MCF 10A (cell line): ENCODE measurements at regions not wholly inside any gene's neighbourhood (a gene's known extent, or its start where the extent isn't known, plus 50 kb on each side); places are given as distances from the start of the nearest gene placed in this dataset.

Experiments used
- BruUV-seq: library from RNA; stranded (reverse); fragments of 400-500 nt; replicated peaks from 2 replicates; lab custom pipeline; 2021; lab: Mats Ljungman, UMichigan
- CTCF ChIA-PET: fragments of 300-600 bp; sonication (Branson Sonifier 250); formaldehyde crosslinking; extraction: SDS; loops from one replicate; lab custom pipeline; 2021; ENCODE audit warnings: antibody characterized with exemption, inconsistent platforms; lab: Yijun Ruan, JAX
- POLR2A ChIA-PET: fragments of 300-600, 350-650 bp; sonication (Branson Sonifier 250); formaldehyde crosslinking; extraction: SDS; loops from one replicate; lab custom pipeline; 2020; ENCODE audit warnings: antibody characterized with exemption, inconsistent platforms; lab: Yijun Ruan, JAX
- DNase-seq: peaks from one replicate; pipeline ENCODE4 v3.0.0-alpha.2; 2018; ENCODE audit not compliant: unreplicated experiment
- H3K27ac Mint-ChIP-seq: one replicate; pipeline ENCODE4 v1.8.0; 2022; ENCODE audit warnings: mild to moderate bottlenecking, low read depth, mixed read lengths; ENCODE audit not compliant: unreplicated experiment
- H3K27me3 Mint-ChIP-seq: one replicate; pipeline ENCODE4 v1.8.0; 2022; ENCODE audit warnings: mixed read lengths; ENCODE audit not compliant: insufficient read depth, unreplicated experiment
- H3K36me3 Mint-ChIP-seq: one replicate; pipeline ENCODE4 v1.8.0; 2022; ENCODE audit warnings: mild to moderate bottlenecking, moderate library complexity, mixed read lengths; ENCODE audit not compliant: insufficient read depth, unreplicated experiment
- H3K4me1 Mint-ChIP-seq: one replicate; pipeline ENCODE4 v1.8.0; 2022; ENCODE audit warnings: mixed read lengths; ENCODE audit not compliant: insufficient read depth, unreplicated experiment
- H3K4me3 Mint-ChIP-seq: one replicate; pipeline ENCODE4 v1.8.0; 2022; ENCODE audit warnings: mild to moderate bottlenecking, moderate library complexity, mixed read lengths; ENCODE audit not compliant: unreplicated experiment
- H3K9me3 Mint-ChIP-seq: one replicate; pipeline ENCODE4 v1.8.0; 2022; ENCODE audit warnings: mixed read lengths; ENCODE audit not compliant: unreplicated experiment
- CTCF ChIP-seq: fragments of 200-600 bp; IDR thresholded peaks from one replicate; pipeline ENCODE4 v1.8.0; 2022; ENCODE audit warnings: antibody characterized with exemption, mild to moderate bottlenecking; ENCODE audit not compliant: unreplicated experiment
- intact Hi-C: fragments of 100-400 bp; cut with micrococcal nuclease; formaldehyde crosslinking; loops from 2 replicates; pipeline ENCODE4 v1.14.1; 2022

- no peak for DNase-seq
- ChIA-PET CTCF (interaction anchor here (0.6 to 0.7 kb wide), 2 partner anchors 643 to 775 kb away, joined by 3 read pairs; no protein-coding TSS in a partner anchor), POLR2A (no interaction called here)
- no peak overlapping the region for H3K27ac Mint-ChIP-seq
- H3K36me3 Mint-ChIP-seq, result no peaks in the 10 kb centered on the region
- no TSS peak for BruUV-seq
- intact Hi-C loops, result no loop called here
- no peaks in the 10 kb centered on the region for H3K9me3 Mint-ChIP-seq
- H3K27me3 Mint-ChIP-seq, result no peaks in the 10 kb centered on the region
- H3K4me3 Mint-ChIP-seq, result no peak overlapping the region
- no peaks in the 10 kb centered on the region for H3K4me1 Mint-ChIP-seq
- no peak for TF ChIP-seq CTCF
These were observed 200.1 kb upstream of the DAB1 start for GRCh38 chr1:57623791-57624538.

- H3K9me3 Mint-ChIP-seq, result no peaks in the 10 kb centered on the region
- no peak for TF ChIP-seq CTCF
- no peak overlapping the region for H3K27ac Mint-ChIP-seq
- no TSS peak for BruUV-seq
- POLR2A ChIA-PET, result no interaction called here
- no peaks in the 10 kb centered on the region for H3K4me1 Mint-ChIP-seq
- no peak overlapping the region for H3K4me3 Mint-ChIP-seq
- no peaks in the 10 kb centered on the region for H3K27me3 Mint-ChIP-seq
- DNase-seq, result peak; percentile 20
- intact Hi-C loops, result no loop called here
- no peaks in the 10 kb centered on the region for H3K36me3 Mint-ChIP-seq
- CTCF ChIA-PET, result interaction anchor here (0.6 kb wide), 1 partner anchor 644 kb away, joined by 3 read pairs; no protein-coding TSS in a partner anchor
These were observed 199.4 kb upstream of the DAB1 start for GRCh38 chr1:57623039-57623790.

- no peak for TF ChIP-seq CTCF
- intact Hi-C loops, result no loop called here
- H3K4me1 Mint-ChIP-seq, result no peaks in the 10 kb centered on the region
- ChIA-PET CTCF (no interaction called here), POLR2A (no interaction called here)
- H3K27me3 Mint-ChIP-seq, result no peaks in the 10 kb centered on the region
- no peaks in the 10 kb centered on the region for H3K36me3 Mint-ChIP-seq
- no TSS peak for BruUV-seq
- H3K4me3 Mint-ChIP-seq, result no peak overlapping the region
- no peaks in the 10 kb centered on the region for H3K9me3 Mint-ChIP-seq
- DNase-seq, result no peak
- no peak overlapping the region for H3K27ac Mint-ChIP-seq
These were observed 197.9 kb upstream of the DAB1 start for GRCh38 chr1:57621776-57622175.

- no peak for TF ChIP-seq CTCF
- peaks cover 5% of the 10 kb centered on the region for H3K4me1 Mint-ChIP-seq
- BruUV-seq, result no TSS peak
- no peaks in the 10 kb centered on the region for H3K9me3 Mint-ChIP-seq
- no peaks in the 10 kb centered on the region for H3K36me3 Mint-ChIP-seq
- H3K27ac Mint-ChIP-seq, result no peak overlapping the region
- ChIA-PET POLR2A (interaction anchor here (0.7 kb wide), 1 partner anchor 212 kb away, joined by 3 read pairs; no protein-coding TSS in a partner anchor), CTCF (no interaction called here)
- H3K4me3 Mint-ChIP-seq, result no peak overlapping the region
- intact Hi-C loops, result no loop called here
- DNase-seq, result no peak
- no peaks in the 10 kb centered on the region for H3K27me3 Mint-ChIP-seq
These were observed 196.7 kb upstream of the DAB1 start for GRCh38 chr1:57620605-57621004.
